ENCODE measurements at regions not wholly inside any gene's neighbourhood (a gene's known extent, or its start where the extent isn't known, plus 50 kb on each side); places are given as distances from the start of the nearest gene placed in this dataset.
"Not testable (repeated sequence)": the region's sequence is repeated elsewhere in the genome, so short reads cannot be mapped to it uniquely, and the experiment has no call there.

GRCh38 chr2:225771701-225772100 is 372.2 kb downstream of the NYAP2 start:
- DNase-seq = no peak

- DNase-seq = no peak
These were observed 369.2 kb downstream of the NYAP2 start for GRCh38 chr2:225768741-225769140.

- no peak for DNase-seq
These were observed 366.9 kb downstream of the NYAP2 start for GRCh38 chr2:225766431-225766830.

- DNase-seq = no peak
These were observed 366.3 kb downstream of the NYAP2 start for GRCh38 chr2:225765820-225766219.

- no peak for DNase-seq
These were observed 364.8 kb downstream of the NYAP2 start for GRCh38 chr2:225764346-225764745.

GRCh38 chr2:225763711-225764110 is 364.2 kb downstream of the NYAP2 start:
- DNase-seq = no peak

GRCh38 chr2:225761396-225761795 is 361.9 kb downstream of the NYAP2 start:
- DNase-seq = no peak

- no peak for DNase-seq
These were observed 357.7 kb downstream of the NYAP2 start for GRCh38 chr2:225757248-225757647.

- DNase-seq = no peak
These were observed 356.7 kb downstream of the NYAP2 start for GRCh38 chr2:225756198-225756597.

GRCh38 chr2:225748609-225749008 is 349.1 kb downstream of the NYAP2 start:
- no peak for DNase-seq

GRCh38 chr2:225743996-225744395 is 344.5 kb downstream of the NYAP2 start:
- not testable (repeated sequence) for DNase-seq

- no peak for DNase-seq
These were observed 343.0 kb downstream of the NYAP2 start for GRCh38 chr2:225742487-225742886.

- no peak for DNase-seq
These were observed 340.6 kb downstream of the NYAP2 start for GRCh38 chr2:225740086-225740485.

- DNase-seq = no peak
These were observed 339.8 kb downstream of the NYAP2 start for GRCh38 chr2:225739328-225739727.

- DNase-seq = no peak
These were observed 339.2 kb downstream of the NYAP2 start for GRCh38 chr2:225738735-225739134.

- DNase-seq = no peak
These were observed 338.0 kb downstream of the NYAP2 start for GRCh38 chr2:225737556-225737955.

- no peak for DNase-seq
These were observed 336.3 kb downstream of the NYAP2 start for GRCh38 chr2:225735844-225736243.

- DNase-seq = no peak
These were observed 326.2 kb downstream of the NYAP2 start for GRCh38 chr2:225725726-225726125.
